ENCODE measurements at regions not wholly inside any gene's neighbourhood (a gene's known extent, or its start where the extent isn't known, plus 50 kb on each side); places are given as distances from the start of the nearest gene placed in this dataset.
"Not testable (repeated sequence)": the region's sequence is repeated elsewhere in the genome, so short reads cannot be mapped to it uniquely, and the experiment has no call there.

DNA sequence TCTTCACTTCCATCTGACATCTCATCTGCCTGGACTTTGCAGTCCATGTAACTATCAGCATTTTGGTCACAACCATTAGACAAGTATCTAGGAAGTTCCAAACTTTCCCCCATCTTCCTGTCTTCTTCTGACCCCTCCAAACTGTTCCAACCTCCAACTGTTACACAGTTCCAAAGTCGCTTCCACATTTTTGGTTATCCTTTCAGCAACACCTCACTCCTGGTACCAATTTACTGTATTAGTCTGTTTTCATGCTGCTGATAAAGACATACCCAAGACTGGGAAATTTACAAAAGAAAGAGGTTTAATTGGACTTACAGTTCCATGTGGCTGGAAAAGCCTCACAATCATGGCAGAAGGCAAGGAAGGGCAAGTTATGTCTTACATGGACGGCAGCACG is 143.4 kb upstream of the OR4E1 start:
- not testable (repeated sequence) for TF ChIP-seq REST (IDR thresholded peaks at IDR 0.05; ENCODE audit: low read depth); JUND (IDR thresholded peaks at IDR 0.05); SP1 (IDR thresholded peaks at IDR 0.05; ENCODE audit: low read depth); POLR2A (IDR thresholded peaks at IDR 0.05; ENCODE audit: borderline replicate concordance, extremely low read depth, insufficient read depth, insufficient read length); ZNF274 (IDR thresholded peaks at IDR 0.05; ENCODE audit: low read depth, low read length); EZH2 (IDR thresholded peaks at IDR 0.05); SIN3A (IDR thresholded peaks at IDR 0.05; ENCODE audit: low read depth); CBX3 (IDR thresholded peaks at IDR 0.05; ENCODE audit: low read depth); EZH2phosphoT487 (IDR thresholded peaks at IDR 0.05; ENCODE audit: borderline replicate concordance)
- TF ChIP-seq, protein P1, sequence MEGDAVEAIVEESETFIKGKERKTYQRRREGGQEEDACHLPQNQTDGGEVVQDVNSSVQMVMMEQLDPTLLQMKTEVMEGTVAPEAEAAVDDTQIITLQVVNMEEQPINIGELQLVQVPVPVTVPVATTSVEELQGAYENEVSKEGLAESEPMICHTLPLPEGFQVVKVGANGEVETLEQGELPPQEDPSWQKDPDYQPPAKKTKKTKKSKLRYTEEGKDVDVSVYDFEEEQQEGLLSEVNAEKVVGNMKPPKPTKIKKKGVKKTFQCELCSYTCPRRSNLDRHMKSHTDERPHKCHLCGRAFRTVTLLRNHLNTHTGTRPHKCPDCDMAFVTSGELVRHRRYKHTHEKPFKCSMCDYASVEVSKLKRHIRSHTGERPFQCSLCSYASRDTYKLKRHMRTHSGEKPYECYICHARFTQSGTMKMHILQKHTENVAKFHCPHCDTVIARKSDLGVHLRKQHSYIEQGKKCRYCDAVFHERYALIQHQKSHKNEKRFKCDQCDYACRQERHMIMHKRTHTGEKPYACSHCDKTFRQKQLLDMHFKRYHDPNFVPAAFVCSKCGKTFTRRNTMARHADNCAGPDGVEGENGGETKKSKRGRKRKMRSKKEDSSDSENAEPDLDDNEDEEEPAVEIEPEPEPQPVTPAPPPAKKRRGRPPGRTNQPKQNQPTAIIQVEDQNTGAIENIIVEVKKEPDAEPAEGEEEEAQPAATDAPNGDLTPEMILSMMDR (IDR thresholded peaks at IDR 0.05 in 2 of 3, conservative IDR thresholded peaks at IDR 0.05 in 1 of 3; ENCODE audit: borderline replicate concordance in 1 of 3, insufficient read depth in 1 of 3, low read depth in 2 of 3, low read length in 2 of 3): not testable (repeated sequence)
- TF ChIP-seq, protein P2, sequence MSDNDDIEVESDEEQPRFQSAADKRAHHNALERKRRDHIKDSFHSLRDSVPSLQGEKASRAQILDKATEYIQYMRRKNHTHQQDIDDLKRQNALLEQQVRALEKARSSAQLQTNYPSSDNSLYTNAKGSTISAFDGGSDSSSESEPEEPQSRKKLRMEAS (IDR thresholded peaks at IDR 0.05): not testable (repeated sequence)
- TF ChIP-seq, protein P3, sequence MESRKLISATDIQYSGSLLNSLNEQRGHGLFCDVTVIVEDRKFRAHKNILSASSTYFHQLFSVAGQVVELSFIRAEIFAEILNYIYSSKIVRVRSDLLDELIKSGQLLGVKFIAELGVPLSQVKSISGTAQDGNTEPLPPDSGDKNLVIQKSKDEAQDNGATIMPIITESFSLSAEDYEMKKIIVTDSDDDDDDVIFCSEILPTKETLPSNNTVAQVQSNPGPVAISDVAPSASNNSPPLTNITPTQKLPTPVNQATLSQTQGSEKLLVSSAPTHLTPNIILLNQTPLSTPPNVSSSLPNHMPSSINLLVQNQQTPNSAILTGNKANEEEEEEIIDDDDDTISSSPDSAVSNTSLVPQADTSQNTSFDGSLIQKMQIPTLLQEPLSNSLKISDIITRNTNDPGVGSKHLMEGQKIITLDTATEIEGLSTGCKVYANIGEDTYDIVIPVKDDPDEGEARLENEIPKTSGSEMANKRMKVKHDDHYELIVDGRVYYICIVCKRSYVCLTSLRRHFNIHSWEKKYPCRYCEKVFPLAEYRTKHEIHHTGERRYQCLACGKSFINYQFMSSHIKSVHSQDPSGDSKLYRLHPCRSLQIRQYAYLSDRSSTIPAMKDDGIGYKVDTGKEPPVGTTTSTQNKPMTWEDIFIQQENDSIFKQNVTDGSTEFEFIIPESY (IDR thresholded peaks at IDR 0.05; ENCODE audit: extremely low read depth, insufficient replicate concordance, low read length): not testable (repeated sequence)
